Body of pancreas (tissue), 4 donors: ENCODE measurements at regions not wholly inside any gene's neighbourhood (a gene's known extent, or its start where the extent isn't known, plus 50 kb on each side); places are given as distances from the start of the nearest gene placed in this dataset.

Source experiments
- POLR2A ChIP-seq, 3 donors: fragments of 450-650 bp; IDR thresholded peaks; one replicate each; pipeline ENCODE4 v1.6.1; 2016; ENCODE audit warnings: antibody characterized with exemption in 3 of 3, mild to moderate bottlenecking in 2 of 3
- TF ChIP-seq, protein P1 (sequence below), 7 experiments: fragments of 450-650 bp in 4 of 7; fragments of 200-600 bp in 3 of 7; sonication (generic) in 3 of 7; IDR thresholded peaks; one replicate each; pipeline ENCODE4 v1.5.1; 2016 to 2019; ENCODE audit warnings: antibody characterized with exemption in 7 of 7

DNA sequence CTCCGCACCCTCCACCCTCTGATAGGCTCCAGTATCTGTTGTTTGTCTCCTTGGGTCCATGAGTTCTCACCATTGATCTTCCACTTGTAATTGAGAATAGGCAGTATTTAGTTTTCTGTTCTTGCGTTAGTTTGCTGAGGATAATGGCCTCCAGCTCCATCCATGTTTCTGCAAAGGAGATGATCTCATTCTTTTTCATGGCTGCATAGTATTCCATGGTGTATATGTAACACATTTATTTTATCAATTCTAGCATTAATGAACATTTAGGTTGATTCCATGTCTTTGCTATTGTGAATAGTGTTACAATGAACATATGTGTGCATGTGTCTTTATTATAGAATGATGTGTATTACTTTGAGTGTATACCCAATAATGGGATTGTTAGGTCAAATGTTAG lies 814.6 kb upstream of the FRG1 start:
- TF ChIP-seq, protein P1, sequence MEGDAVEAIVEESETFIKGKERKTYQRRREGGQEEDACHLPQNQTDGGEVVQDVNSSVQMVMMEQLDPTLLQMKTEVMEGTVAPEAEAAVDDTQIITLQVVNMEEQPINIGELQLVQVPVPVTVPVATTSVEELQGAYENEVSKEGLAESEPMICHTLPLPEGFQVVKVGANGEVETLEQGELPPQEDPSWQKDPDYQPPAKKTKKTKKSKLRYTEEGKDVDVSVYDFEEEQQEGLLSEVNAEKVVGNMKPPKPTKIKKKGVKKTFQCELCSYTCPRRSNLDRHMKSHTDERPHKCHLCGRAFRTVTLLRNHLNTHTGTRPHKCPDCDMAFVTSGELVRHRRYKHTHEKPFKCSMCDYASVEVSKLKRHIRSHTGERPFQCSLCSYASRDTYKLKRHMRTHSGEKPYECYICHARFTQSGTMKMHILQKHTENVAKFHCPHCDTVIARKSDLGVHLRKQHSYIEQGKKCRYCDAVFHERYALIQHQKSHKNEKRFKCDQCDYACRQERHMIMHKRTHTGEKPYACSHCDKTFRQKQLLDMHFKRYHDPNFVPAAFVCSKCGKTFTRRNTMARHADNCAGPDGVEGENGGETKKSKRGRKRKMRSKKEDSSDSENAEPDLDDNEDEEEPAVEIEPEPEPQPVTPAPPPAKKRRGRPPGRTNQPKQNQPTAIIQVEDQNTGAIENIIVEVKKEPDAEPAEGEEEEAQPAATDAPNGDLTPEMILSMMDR (IDR thresholded peaks at IDR 0.05) = no peak
- no peak for TF ChIP-seq POLR2A (IDR thresholded peaks at IDR 0.05)
